ENCODE measurements at regions not wholly inside any gene's neighbourhood (a gene's known extent, or its start where the extent isn't known, plus 50 kb on each side); places are given as distances from the start of the nearest gene placed in this dataset.

DNA sequence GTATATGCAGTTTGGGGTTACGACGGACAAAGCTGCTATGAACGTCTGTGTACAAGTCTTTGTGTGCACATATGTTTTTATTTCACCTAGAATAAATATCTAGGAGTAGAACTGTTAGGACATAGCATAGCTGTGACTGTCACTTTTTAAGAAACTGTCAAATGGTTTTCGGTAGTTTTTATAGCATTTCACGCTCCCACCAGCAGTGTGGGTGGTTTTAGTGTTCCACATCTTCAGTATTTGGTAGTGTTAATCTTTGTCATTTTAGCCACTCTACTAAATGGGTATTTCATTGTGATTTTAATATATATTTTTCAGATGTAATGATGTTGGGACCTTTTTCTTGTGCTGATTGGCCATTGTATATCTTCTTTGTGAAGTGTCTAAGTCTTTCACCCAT, 109.1 kb upstream of the BCAT1 start:
- DNase-seq = no peak

DNA sequence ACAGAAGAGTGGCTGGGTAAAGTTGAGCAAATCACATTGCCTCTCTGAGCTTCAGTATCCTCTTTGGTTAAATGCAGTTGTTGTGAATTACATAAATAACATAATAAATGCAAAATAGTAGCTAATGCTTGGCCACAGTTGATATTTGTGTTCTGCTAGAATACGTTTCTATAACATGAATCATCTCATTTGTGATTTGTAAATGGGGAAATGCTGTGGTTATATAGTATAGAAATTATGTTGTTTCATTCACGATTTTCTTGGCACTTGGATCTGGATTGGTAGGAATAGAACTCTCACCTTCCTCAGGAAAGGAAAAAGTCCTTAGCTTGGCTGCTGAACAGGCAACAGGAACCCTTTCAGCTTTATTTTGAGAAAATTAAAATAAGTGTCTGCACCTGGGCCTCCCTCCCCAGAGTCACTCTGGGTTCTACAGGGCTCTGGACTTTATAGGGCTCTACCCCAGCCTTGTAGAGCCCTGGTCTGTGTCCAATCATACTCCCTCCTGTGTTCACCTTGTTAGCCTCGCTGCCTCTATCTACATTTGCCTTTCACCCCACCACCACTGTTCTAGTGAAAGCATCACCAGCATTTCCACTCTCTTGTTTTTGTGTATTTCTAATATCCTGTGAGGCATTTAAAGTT, 107.7 kb upstream of the BCAT1 start:
- no peak for DNase-seq

DNA sequence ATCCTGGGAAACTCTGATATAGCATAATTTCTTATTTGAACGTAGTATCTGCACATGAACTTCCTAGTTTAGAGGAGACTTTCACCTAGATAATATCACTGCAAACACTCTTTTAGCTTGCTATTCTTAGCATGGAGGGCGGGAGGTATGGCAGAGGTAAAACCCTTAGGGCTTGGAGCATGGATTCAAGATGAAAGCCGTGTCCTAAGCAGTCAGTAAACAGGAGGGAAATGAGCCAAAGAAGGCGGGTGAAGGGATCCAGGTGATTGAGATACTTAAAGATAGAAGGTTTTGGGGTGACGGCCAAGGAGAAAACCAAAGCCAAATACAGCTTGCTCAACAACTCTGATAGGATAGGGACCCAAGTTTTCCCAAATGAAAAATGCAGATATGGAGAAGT, 107.1 kb upstream of the BCAT1 start:
- no peak for DNase-seq

DNA sequence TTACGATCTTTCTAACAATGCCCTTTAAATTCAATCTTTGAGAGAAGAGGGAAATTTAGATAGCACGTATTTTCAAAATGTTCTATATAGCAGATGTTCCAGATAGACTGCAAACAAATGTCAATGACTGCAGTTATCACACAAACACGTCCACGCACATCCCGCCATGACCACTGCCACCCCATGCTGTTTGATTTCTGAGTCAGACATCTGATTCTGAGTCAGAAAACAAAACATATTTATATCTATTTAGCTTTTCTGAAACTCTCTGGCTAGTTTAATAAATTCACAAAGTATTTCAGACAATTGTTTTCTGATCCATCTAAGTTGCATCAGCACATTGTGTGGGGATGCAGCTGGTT, 105.9 kb upstream of the BCAT1 start:
- peak in 6 of 56 donors; percentile 2 to 27 (median 10) for DNase-seq

DNA sequence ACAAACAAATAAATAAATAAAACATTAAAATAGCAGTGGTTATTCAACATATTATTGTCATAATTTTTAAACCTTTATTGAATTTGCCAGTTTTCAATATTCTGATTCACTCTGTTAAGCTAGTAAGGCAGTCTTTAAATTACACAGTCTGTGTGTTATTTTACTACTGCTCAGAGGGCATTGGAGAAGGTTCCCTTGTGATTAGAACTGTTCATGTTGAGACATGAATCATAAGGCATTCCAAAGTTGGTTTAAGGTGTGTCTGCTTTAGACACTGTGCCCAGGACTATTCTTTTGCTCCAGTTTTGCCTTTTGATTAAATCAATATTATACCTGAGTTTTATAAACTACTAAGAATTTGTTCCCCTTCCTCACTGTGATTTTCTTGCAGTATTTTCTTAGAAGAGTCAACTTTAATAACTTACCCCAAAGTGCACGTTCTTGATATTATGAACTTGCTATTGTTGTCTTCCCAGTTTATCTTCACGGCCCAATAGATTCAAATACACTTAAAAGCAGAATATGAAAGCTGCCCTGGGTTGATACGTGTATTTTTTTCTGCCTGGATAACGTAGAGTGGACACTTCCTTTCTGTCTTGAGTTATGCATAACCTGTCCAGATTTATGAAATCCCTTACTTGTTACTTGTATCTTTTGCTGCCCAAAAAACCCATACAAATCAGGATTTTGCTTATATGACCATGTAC, 105.3 kb upstream of the BCAT1 start:
- DNase-seq = no peak

DNA sequence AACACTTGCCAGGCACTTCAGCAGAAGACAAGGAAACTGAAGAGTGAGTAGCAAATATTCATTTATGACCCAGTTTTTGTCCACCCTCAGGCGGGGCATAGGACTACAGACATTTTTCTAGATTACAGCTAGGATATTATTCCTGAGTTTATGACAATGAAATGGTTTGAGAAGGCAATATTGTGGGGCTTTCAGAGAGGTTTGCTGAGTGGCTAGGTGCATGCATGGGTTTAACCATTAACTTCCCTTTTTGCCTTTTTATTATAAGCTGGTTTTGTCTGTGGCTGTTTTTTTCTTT, 104.0 kb upstream of the BCAT1 start:
- no peak for DNase-seq

DNA sequence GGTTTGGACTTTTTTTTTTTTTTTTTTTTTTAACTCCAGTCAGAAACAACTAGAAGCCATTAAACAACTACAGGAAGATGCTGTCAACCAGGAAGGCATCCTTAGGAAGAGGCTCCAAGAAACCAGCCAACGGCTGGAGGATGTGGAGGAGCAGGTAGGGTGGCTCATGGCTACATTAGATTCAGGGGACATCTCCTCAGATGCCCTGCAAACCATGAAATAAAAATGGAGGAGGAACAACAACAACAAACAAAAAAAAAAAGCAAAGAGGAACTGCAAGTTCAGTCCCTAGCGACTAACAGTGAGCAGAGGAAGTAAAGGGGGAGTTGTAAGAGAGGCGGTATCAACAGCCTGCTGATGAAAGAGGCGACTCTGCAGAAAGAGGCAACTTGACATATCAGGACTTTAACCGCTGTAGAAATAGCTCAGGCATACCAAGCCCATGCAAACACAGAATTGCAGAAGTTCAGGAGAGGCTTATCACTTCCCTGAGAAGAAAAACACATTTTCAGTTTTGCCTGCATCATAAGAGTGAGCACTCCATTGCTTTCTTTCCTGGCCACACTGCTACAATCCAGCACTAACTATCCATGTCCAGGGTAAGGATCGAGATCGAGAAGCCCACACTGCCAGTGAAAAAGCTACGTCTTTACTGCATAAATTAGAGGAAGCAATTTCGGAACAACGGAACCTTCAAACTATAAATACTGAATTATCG, 103.5 kb upstream of the BCAT1 start:
- peak in 14 of 56 donors; percentile 2 to 54 (median 12) for DNase-seq

DNA sequence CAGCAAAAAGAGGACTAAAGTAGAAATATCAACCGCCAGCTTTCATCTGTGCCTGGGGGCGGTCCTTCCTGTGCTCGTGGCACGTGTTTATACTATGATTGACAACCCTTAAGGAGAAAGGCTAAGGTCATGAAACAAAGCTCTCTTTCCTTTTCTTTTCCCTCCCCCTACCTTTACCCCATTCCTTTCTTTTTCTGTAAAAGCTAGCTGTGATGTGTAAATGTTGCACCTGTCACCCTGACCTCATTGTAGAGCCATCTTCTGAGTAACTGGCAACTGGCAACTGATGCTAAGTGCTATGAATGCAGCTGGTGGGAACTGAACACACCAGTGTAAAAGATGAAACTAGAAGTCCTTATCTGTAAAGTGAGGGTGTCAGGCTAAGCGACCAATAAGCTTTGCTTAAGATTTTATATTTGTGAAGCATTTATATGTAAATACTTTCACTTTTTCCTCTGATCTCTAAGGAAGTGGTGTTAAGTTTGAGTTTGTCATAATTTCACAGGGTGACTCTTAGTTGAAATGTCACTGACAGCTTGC, 102.8 kb upstream of the BCAT1 start:
- DNase-seq = no peak

DNA sequence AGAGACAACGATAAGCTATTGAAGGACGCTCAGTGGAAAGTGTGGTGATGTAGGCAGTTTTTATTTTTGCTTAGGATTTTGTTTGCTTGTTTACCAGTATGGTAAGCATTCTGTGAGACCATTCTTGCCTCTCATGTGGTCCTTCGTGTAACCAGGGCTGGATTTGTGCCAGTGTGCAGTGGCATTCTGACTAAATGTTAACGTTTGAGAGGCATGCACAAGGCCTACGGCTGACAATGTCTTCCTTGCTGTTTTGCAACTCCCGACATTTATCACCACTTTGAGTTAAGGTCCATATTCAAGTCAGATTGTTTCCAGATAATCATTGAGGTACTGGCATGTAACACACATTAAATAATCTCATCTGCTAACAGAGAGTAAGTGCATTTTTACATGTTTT, 102.3 kb upstream of the BCAT1 start:
- no peak for DNase-seq

DNA sequence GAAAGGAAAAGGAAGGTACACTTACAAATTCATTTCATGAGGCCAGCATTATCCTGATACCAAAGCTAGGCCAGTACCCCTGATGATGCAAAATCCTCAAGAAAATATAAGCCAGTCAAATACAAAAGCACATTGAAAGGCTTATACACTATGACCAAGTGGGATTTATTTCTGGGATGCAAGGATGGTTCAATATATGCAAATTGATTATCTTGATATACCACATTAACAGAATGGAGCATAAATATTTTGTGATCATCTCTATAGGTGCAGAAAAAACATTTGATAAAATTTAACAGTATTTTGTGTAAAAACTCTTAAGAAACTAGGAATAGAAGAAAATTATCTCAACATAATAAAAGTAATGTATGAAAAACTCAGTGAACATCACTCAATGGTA, 97.0 kb upstream of the BCAT1 start:
- DNase-seq = no peak

DNA sequence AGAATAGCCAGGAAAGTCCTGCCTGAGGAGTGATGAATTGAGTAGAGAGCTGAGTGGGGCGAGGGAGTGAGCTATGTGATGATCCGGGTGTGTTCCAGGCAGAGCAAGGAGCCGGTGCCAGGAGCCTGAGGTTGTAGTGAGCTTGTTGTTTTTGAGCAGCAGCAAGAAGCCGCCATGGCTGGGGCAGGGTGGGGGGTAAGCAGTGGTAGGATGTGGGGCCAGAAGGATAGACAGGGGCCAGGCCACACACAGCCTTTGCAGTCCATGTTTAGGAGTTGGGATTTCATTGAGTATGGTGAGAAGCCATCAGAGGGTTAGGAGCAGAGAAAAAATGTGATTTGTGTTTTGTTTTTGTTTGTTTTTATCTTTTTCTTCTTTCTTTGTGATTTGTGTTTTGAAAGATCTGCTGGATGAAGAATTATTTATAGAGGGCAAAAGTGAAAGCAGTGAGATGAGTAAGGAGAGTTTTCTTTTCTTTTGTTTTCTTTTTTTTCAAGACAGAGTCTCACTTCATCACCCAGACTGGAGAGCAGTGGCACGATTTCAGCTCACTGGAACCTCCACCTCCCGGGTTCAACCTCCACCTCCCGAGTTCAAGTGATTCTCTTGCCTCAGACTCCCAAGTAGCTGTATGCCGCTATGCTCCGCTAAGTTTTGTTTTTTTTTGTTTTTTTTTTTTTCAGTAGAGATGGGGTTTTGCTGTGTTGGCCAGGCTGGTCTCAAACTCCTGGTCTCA, 92.3 kb upstream of the BCAT1 start:
- DNase-seq = no peak

DNA sequence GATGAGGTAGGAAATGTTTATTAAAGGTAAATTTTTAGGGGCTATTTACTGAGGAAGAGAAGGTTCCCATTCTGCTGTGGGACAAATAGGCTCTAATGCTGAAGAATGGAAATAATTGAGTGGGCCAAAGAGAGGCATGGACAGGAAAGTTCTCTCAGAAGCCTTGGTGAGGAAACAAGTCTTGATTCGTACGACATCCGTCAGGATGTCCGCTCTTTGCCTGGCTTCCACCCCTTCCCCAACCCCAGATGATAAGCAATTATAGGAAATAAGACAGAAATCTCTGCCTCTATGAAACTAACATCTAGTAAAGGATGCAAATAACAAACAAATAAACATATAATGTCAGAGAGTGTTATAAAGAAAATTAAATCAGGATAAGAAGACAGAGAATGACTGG, 91.7 kb upstream of the BCAT1 start:
- no peak for DNase-seq

DNA sequence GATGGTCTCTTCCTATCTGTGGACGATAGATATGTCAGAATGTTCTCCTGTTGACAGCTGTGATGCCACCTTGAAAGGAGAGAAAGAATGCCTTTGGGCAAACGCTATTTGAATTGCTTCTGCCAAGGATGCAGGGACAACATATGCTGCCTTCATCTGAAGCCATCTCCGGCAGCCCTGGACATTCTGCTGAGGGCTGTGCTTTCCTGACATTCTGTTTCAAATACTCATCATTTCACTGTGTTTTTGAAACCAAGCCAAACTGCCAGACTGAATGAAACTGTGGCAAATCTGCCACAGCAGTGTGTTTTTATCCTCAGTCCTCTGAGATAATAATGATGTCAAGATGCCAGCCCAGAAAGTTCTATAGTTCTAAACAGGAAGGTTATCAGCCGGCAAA, 85.8 kb upstream of the BCAT1 start:
- DNase-seq = peak in 1 of 56 donors; percentile 4

DNA sequence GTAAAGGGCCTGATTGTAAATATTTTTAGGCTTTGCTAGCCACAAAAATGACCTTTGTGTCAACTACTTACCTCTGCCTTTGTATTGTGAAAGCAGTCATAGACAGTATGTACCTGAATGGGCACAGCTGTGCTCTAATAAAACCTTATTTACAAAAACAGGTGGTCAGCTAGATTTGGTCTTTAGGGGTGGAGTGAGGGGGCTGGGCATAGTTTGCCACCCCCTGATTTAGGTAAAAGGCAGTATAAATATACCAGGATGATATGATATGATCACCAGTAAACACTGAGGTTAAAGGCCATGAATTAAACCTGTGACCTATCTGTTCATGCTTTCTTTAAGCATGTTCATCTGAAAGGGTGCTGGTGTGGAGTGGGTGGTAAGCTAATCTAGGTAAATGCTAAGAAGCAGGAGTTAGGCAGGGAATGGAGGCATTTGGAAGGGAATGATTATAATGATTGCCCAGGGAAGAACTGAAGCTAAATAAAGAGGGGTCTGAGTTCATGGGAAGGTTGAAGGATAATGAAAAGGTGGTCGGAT, 77.1 kb upstream of the BCAT1 start:
- DNase-seq = no peak

DNA sequence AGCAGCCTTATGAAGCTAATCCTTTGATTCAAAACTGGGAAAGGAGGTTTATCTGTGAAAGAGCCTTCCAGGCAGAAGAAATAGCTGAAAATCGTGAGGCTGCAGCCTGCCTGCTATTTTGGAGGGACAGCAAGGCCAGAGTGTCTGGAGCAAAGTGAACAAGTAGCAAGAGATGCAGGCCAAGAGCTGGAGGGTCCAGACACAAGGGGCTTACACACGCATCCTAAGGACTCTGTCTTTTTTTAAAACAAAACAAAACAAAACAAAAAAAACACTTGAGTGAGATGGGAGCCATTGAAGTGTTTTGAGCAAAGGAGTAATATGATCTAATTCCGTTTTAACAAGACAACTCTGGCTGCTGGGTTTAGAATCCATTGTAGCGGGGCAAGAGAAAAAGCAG, 76.4 kb upstream of the BCAT1 start:
- DNase-seq = no peak

DNA sequence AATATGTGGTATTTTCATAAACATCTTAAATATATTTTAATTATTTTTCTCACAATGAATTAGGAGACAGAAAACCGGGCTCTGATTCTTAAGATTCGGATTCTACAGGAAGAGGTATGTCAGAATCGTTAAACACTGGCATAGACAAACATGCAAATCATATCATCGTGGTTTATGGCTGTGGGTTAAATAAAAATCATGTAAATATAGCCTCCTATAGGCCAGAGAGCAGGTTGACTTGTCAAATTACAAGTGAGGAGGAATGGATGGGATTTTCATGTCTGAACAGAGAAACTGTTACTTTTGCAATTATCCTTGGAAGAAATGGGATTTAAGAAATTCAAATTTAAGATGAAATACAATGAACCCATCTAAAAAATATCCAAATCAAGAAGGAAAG, 74.9 kb upstream of the BCAT1 start:
- DNase-seq = no peak

DNA sequence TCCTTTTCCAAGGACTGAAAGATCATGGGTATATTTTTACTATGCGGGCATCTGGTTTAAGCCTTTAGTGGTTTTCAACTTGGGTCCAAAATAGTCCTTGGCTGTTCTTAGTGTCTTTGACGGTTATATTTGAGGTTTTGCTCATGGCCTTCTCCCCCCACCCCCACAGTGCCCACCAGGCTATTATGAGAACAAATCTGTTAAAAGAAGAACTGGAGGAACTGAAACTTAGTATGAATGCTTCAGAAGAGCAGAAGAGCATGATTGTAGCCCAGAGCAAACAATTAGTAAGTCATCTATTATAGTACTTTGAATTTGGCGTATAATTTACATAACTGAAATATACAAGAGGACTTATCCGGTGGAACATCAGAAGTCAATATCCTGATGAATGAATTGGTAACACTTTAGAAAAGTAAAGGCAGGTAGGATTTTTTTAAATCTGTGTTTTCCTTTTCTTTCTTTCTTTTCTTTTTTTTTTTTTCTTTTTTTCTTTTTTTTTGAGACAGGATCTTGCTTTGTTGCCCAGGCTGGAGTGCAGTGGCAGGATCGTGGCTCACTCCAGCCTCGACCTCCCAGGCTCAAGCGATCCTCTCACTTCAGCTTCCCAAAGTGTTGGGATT, 71.8 kb upstream of the BCAT1 start:
- no peak for DNase-seq

DNA sequence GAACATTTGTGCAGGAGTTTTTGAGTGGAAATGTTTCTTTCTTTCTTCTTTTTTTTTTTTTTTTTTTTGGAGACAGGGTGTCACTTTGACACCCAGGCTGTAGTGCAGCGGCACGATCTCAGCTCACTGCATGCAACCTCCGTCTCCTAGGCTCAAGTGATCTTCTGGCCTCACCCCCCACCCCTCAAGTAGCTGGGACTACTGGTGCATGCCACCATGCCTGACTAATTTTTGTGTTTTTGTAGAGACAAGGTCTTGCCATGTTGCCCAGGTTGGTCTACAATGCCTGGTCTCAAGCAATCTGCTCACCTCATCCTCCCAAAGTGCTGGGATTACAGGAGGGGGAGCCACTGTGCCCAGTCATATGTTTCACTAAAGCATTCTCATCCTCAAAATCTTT, 69.2 kb upstream of the BCAT1 start:
- DNase-seq = no peak

DNA sequence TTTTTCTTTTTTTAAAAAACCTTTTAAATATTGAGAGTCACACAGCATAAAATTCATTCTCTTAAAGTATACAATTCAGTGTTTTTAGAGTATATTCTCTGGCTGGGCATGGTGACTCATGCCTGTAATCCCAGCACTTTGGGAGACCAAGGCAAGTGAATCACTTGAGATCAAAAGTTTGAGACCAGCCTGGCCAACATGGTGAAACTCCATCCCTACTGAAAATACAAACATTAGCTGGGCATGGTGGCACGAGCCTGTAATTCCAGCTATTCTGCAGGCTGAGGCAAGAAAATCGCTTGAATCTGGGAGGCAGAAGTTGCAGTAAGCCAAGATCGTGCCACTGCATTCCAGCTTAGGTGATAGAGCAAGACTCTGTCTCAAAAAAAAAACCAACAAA, 68.4 kb upstream of the BCAT1 start:
- DNase-seq = no peak

DNA sequence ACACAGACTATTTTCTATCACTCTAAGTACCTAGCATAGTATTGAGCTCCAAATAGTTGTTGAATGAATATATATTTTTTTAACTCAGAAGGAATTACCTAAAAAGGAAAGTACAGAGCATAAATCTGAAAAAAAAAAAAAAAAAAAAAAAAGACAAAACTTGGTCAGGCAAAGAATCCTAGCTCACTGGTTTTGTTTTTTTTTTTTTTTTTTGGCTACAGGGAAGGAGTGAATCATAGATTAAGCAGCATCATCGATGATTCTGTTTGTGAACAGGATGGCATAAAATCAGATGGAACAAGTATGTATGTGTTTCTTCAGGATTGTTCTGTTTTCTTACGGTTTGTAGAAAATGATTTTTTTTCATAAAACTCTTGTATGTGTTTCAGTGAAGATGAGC, 66.1 kb upstream of the BCAT1 start:
- DNase-seq = no peak

DNA sequence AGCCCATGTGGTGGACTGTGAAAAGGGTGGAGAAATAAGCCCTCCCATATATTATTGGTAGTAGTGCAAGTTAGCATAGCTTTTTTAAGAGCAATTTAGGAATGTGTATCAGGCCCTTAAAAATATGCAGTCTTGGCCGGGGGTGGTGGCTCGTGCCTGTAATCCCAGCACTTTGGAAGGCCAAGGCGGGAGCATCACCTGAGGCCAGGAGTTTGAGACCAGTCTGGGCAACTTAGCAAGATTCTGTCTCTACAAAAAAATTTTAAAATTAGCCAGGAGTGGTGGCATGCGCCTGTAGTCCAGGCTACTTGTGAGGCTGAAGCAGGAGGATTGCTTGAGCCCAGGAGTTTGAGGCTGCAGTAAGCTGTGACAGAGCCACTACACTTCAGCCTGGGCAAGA, 64.2 kb upstream of the BCAT1 start:
- no peak for DNase-seq

All from amygdala (tissue), 56 donors.